Stimulated activated CD8-positive, alpha-beta memory T cell treated with anti-CD3 and anti-CD28 coated beads, Interleukin-12 subunit alpha, Interleukin-12 subunit beta, amount 100 ng/mL, for 1 hour (primary cell): ENCODE measurements at regions not wholly inside any gene's neighbourhood (a gene's known extent, or its start where the extent isn't known, plus 50 kb on each side); places are given as distances from the start of the nearest gene placed in this dataset.

Source experiments
- DNase-seq: peaks from one replicate; pipeline ENCODE4 v3.0.0-alpha.2; 2020; ENCODE audit warnings: low read depth

- no peak for DNase-seq
Measured at GRCh38 chr17:6940186-6940649, 55.6 kb upstream of the ALOX12 start.

GRCh38 chr17:6941989-6942388 lies 53.9 kb upstream of the ALOX12 start:
- no peak for DNase-seq

- no peak for DNase-seq
Measured at GRCh38 chr17:6943406-6943805, 52.4 kb upstream of the ALOX12 start.
